Uterus (tissue), 3 donors: ENCODE measurements at regions not wholly inside any gene's neighbourhood (a gene's known extent, or its start where the extent isn't known, plus 50 kb on each side); places are given as distances from the start of the nearest gene placed in this dataset.

Source experiments
- DNase-seq, 2 donors: peaks; one replicate each; pipeline ENCODE4 v3.0.0-alpha.2; 2019 to 2020
- H3K27ac ChIP-seq, 2 donors: fragments of 200-600 bp; sonication (generic); 1 replicate in 1 of 2; 2 replicates in 1 of 2; pipeline ENCODE4 v1.5.1; 2016 to 2018
- H3K27me3 ChIP-seq, 2 donors: fragments of 200-600 bp; sonication (generic); one replicate each; pipeline ENCODE4 v1.5.1; 2018 to 2019; ENCODE audit warnings: control low read depth in 1 of 2
- H3K36me3 ChIP-seq, 2 donors: fragments of 200-600 bp; sonication (generic); one replicate each; pipeline ENCODE4 v1.5.1; 2019; ENCODE audit warnings: control low read depth in 1 of 2
- H3K4me1 ChIP-seq, 2 donors: fragments of 200-600 bp; sonication (generic); one replicate each; pipeline ENCODE4 v1.5.1; 2018 to 2019; ENCODE audit warnings: control low read depth in 1 of 2
- H3K4me3 ChIP-seq, 2 donors: fragments of 200-600 bp; sonication (generic); 1 replicate in 1 of 2; 2 replicates in 1 of 2; pipeline ENCODE4 v1.5.1; 2018 to 2019; ENCODE audit warnings: mild to moderate bottlenecking in 1 of 2
- H3K9me3 ChIP-seq, 2 donors: fragments of 200-600 bp; sonication (generic); one replicate each; pipeline ENCODE4 v1.5.1; 2019; ENCODE audit warnings: control low read depth in 1 of 2
- POLR2A ChIP-seq, 2 donors: fragments of 450-650 bp; IDR thresholded peaks; one replicate each; pipeline ENCODE4 v1.6.1; 2016; ENCODE audit warnings: antibody characterized with exemption in 2 of 2, mild to moderate bottlenecking in 1 of 2, moderate library complexity in 1 of 2
- intact Hi-C: fragments of 100-400 bp; cut with DNase I; formaldehyde crosslinking; loops from one replicate; pipeline ENCODE4 v1.15.1; 2023; ENCODE audit warnings: low total_unique reads
- TF ChIP-seq, protein P1 (sequence below), 4 experiments: fragments of 200-600 bp in 2 of 4; fragments of 450-650 bp in 2 of 4; sonication (generic) in 2 of 4; IDR thresholded peaks; one replicate each; pipeline ENCODE4 v1.5.1; 2016 to 2019; ENCODE audit warnings: antibody characterized with exemption in 4 of 4, mild to moderate bottlenecking in 2 of 4, moderate library complexity in 1 of 4
- donor health status: DM: yes; HTN: yes; CAD: no.

- no peak for TF ChIP-seq POLR2A (IDR thresholded peaks at IDR 0.05)
- TF ChIP-seq, protein P1, sequence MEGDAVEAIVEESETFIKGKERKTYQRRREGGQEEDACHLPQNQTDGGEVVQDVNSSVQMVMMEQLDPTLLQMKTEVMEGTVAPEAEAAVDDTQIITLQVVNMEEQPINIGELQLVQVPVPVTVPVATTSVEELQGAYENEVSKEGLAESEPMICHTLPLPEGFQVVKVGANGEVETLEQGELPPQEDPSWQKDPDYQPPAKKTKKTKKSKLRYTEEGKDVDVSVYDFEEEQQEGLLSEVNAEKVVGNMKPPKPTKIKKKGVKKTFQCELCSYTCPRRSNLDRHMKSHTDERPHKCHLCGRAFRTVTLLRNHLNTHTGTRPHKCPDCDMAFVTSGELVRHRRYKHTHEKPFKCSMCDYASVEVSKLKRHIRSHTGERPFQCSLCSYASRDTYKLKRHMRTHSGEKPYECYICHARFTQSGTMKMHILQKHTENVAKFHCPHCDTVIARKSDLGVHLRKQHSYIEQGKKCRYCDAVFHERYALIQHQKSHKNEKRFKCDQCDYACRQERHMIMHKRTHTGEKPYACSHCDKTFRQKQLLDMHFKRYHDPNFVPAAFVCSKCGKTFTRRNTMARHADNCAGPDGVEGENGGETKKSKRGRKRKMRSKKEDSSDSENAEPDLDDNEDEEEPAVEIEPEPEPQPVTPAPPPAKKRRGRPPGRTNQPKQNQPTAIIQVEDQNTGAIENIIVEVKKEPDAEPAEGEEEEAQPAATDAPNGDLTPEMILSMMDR (IDR thresholded peaks at IDR 0.05), result no peak
- H3K4me1 ChIP-seq, result no peaks in the 10 kb centered on the region
These were observed 380.7 kb upstream of the CELF4 start for GRCh38 chr18:37946324-37946723.

DNA sequence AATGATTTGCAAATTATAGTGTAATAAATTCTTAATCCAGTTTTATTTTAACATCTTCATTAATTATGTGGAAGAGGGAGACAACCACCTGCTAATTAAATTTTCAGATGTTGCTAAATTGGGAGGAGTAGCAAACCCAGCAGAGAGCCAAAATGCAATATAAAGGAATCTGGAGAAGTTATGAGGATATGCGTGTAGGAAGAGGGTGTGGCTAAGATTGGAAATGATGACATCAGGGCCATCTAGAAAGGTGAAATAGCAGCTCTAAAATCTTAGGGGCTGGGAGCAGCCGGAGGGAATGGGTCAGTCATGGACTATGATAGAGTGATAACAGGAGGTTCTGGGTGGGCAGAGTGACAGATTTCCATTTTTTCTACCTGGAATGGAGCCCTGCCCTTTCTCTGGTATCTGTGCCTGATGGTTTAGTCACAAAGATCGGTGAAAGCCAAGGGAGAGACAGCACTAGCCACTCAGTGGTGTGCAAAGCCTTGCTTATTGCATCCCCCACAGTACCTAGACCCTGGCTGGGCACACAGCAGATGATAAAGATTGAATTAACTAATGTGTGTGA lies 379.2 kb upstream of the CELF4 start:
- H3K9me3 ChIP-seq, result no peaks in the 10 kb centered on the region
- intact Hi-C loops, result no loop called here
- no peaks in the 10 kb centered on the region for H3K27me3 ChIP-seq
- TF ChIP-seq, protein P1 (IDR thresholded peaks at IDR 0.05), result no peak
- no peak for TF ChIP-seq POLR2A (IDR thresholded peaks at IDR 0.05)
- no peak overlapping the region for H3K4me3 ChIP-seq
- H3K36me3 ChIP-seq, result no peaks in the 10 kb centered on the region
- no peaks in the 10 kb centered on the region for H3K4me1 ChIP-seq
- no peak overlapping the region for H3K27ac ChIP-seq
- no peak for DNase-seq

More at GRCh38 chr18:37946324-37946723, 380.7 kb upstream of the CELF4 start:
- intact Hi-C loops, result no loop called here
- no peaks in the 10 kb centered on the region for H3K36me3 ChIP-seq
- H3K27ac ChIP-seq, result no peak overlapping the region
- no peak overlapping the region for H3K4me3 ChIP-seq
- H3K9me3 ChIP-seq, result no peaks in the 10 kb centered on the region
- no peak for DNase-seq
- H3K27me3 ChIP-seq, result no peaks in the 10 kb centered on the region

DNA sequence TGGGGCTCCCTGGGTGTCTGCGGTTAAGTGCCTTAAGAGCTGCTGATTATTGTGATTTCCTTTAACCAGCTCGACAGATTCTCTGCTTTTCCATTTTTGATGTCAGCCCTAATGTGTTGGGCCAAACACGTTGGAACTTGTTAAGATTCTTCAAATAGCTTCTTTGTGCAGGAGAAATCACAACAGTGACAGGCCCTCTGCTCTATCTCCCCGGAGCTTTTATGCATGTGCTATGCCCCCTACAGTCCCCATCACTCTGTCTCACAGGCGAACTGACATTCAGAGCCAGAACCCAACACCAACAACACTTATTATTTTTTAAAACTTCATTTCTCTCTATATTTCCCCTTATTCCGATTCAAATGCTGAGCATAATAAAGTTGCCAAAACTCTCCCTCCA lies 371.7 kb upstream of the CELF4 start:
- Histone ChIP-seq H3K4me1 (no peaks in the 10 kb centered on the region), H3K9me3 (no peaks in the 10 kb centered on the region), H3K36me3 (no peaks in the 10 kb centered on the region), H3K27ac (no peak overlapping the region), H3K27me3 (no peaks in the 10 kb centered on the region), H3K4me3 (no peak overlapping the region)
- DNase-seq, result no peak
- intact Hi-C loops, result no loop called here
- TF ChIP-seq, protein P1 (IDR thresholded peaks at IDR 0.05), result no peak
- TF ChIP-seq POLR2A (IDR thresholded peaks at IDR 0.05), result no peak

GRCh38 chr18:37935086-37935485 lies 369.5 kb upstream of the CELF4 start:
- Histone ChIP-seq H3K27ac (no peak overlapping the region), H3K36me3 (no peaks in the 10 kb centered on the region), H3K4me3 (no peak overlapping the region), H3K9me3 (no peaks in the 10 kb centered on the region), H3K27me3 (no peaks in the 10 kb centered on the region), H3K4me1 (no peaks in the 10 kb centered on the region)
- DNase-seq, result no peak
- intact Hi-C loops, result no loop called here
- TF ChIP-seq POLR2A (IDR thresholded peaks at IDR 0.05), result no peak
- TF ChIP-seq, protein P1 (IDR thresholded peaks at IDR 0.05), result no peak

DNA sequence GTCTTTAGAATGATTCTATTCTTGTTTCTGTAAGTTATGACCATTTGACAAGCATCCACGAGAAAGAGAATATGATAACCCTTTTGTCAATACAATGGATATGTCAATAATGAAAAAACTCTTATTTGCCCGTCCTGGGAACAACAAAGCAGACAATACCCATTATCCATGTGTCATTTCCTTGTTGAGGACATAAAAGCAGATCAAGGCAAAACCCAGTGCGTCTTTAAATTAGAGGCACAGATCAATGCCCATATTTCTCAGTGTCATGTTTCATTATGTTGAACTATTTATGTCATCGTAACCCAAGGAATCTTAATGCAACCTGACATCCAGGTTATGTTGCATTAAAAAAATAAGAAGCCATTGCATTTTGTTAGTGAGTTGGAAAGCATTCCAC lies 365.0 kb upstream of the CELF4 start:
- Histone ChIP-seq H3K4me3 (no peak overlapping the region), H3K9me3 (no peaks in the 10 kb centered on the region)
- no peak for DNase-seq

More for the DNA sequence above, 365.0 kb upstream of the CELF4 start:
- intact Hi-C loops, result no loop called here
- no peaks in the 10 kb centered on the region for H3K27me3 ChIP-seq
- H3K36me3 ChIP-seq, result no peaks in the 10 kb centered on the region
- H3K4me1 ChIP-seq, result no peaks in the 10 kb centered on the region
- no peak overlapping the region for H3K27ac ChIP-seq
- TF ChIP-seq, protein P1 (IDR thresholded peaks at IDR 0.05), result no peak
- TF ChIP-seq POLR2A (IDR thresholded peaks at IDR 0.05), result no peak
